GM19452 (cell line): ENCODE measurements at regions not wholly inside any gene's neighbourhood (a gene's known extent, or its start where the extent isn't known, plus 50 kb on each side); places are given as distances from the start of the nearest gene placed in this dataset.

ENCODE experiments used
- ATAC-seq: cut with Tn5 transposase; IDR thresholded peaks from one replicate; pipeline ENCODE4 v1.9.1; 2021; ENCODE audit not compliant: unreplicated experiment

- ATAC-seq, result peak; percentile 61
Observed at GRCh38 chr1:55337801-55338447, 122.8 kb upstream of the USP24 start.

GRCh38 chr1:55334797-55335196 is 119.6 kb upstream of the USP24 start:
- no peak for ATAC-seq

- no peak for ATAC-seq
Observed at GRCh38 chr1:55334160-55334559, 119.0 kb upstream of the USP24 start.

- ATAC-seq, result no peak
Observed at GRCh38 chr1:55333461-55333860, 118.3 kb upstream of the USP24 start.

GRCh38 chr1:55331351-55331750 is 116.2 kb upstream of the USP24 start:
- ATAC-seq, result no peak

GRCh38 chr1:55329808-55330432 is 114.8 kb upstream of the USP24 start:
- ATAC-seq, result no peak

- ATAC-seq, result no peak
Observed at GRCh38 chr1:55329091-55329490, 113.9 kb upstream of the USP24 start.

GRCh38 chr1:55326496-55327243 is 111.5 kb upstream of the USP24 start:
- no peak for ATAC-seq

- no peak for ATAC-seq
Observed at GRCh38 chr1:55323760-55324159, 108.6 kb upstream of the USP24 start.

- no peak for ATAC-seq
Observed at GRCh38 chr1:55322842-55323241, 107.7 kb upstream of the USP24 start.

- ATAC-seq, result no peak
Observed at GRCh38 chr1:55321942-55322341, 106.8 kb upstream of the USP24 start.

GRCh38 chr1:55320891-55321290 is 105.7 kb upstream of the USP24 start:
- ATAC-seq, result no peak

GRCh38 chr1:55318116-55318817 is 103.1 kb upstream of the USP24 start:
- no peak for ATAC-seq

- ATAC-seq, result no peak
Observed at GRCh38 chr1:55317673-55318072, 102.5 kb upstream of the USP24 start.

- no peak for ATAC-seq
Observed at GRCh38 chr1:55316947-55317662, 101.9 kb upstream of the USP24 start.

GRCh38 chr1:55316502-55316901 is 101.3 kb upstream of the USP24 start:
- no peak for ATAC-seq

- ATAC-seq, result no peak
Observed at GRCh38 chr1:55315552-55315951, 100.4 kb upstream of the USP24 start.

- no peak for ATAC-seq
Observed at GRCh38 chr1:55314740-55315139, 99.6 kb upstream of the USP24 start.

GRCh38 chr1:55313903-55314302 is 98.7 kb upstream of the USP24 start:
- ATAC-seq, result no peak

- ATAC-seq, result no peak
Observed at GRCh38 chr1:55311979-55312378, 96.8 kb upstream of the USP24 start.

GRCh38 chr1:55311057-55311641 is 96.0 kb upstream of the USP24 start:
- ATAC-seq, result no peak
